GM21825 (cell line): ENCODE measurements at regions not wholly inside any gene's neighbourhood (a gene's known extent, or its start where the extent isn't known, plus 50 kb on each side); places are given as distances from the start of the nearest gene placed in this dataset.

ENCODE experiments used
- ATAC-seq: cut with Tn5 transposase; IDR thresholded peaks from one replicate; pipeline ENCODE4 v1.9.1; 2021; ENCODE audit warnings: mild to moderate bottlenecking, moderate library complexity; ENCODE audit not compliant: unreplicated experiment

DNA sequence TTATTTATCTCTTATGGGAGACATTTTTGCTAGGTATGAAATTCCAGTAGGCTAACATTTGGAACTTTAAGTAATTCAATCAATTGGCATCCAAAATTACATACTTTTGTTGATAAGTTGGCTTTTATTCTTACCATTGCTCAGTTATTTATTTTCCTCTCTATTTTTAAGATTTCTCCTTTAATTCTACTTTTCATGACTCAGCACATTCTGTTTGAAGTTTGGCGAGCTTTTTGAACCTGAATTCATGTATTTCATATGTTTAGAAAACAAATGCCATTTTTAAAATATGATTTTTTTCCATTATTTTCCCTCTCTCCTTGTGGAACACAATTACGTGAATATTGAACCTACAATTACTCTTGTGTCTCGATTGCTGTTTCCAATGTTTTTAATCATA, 2896.3 kb upstream of the PCDH20 start:
- no peak for ATAC-seq

DNA sequence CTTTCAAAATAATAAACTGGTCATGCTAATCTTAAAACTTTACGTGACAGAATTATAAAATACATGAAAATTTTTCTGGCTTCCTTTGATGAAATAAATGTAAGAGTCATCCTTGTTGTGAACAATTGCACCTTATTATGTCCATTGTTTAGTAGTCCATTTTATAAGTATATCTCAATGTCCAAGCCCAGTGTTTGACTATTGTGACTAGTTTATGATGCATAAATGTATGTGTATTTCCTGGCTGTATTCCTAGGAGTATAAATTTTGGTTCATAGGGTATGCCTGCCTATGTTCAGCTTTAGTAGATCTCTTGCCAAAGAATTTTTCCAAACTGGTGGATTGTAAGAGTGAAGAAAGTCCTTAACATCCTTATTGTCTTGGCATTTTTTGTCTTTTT, 2895.5 kb upstream of the PCDH20 start:
- ATAC-seq: no peak

DNA sequence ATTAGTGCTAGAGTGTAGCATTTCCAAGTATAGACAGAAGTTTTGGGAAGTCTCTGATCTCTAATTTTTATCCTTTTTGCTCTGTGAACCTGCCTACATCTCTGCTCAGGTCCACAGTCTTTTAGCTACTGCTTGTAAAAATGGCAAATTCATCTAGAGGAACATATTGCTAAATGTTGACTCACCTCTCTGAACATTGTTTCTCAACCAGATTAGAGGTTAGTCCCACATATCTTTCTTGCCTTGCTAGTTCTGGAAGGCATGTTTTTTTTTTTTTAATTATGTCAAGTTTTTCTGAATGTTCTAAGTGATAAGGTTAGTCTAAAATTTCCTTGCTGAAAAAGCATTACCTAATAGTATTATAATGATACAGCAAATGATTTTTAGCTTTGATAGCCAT, 2889.6 kb upstream of the PCDH20 start:
- ATAC-seq: no peak

DNA sequence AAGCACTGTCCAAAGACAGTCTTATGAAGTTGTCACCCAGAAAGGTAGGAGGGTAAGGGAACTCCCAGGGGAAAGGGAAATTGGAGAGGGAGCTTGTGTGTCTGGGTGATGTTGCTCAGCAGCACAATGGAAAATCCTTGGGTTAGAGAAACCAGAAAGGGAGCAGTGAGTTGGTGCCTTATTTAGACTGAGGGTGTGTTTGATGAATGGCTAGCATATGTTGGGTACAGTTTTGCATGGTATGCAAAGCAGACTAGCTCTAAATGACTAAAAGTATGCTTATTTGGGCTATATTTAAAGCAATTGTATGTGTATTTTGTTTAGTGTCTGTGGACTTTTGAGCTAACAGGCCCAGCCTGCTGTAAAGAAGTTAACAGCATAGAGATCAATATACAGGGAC, 2884.6 kb upstream of the PCDH20 start:
- ATAC-seq: no peak

DNA sequence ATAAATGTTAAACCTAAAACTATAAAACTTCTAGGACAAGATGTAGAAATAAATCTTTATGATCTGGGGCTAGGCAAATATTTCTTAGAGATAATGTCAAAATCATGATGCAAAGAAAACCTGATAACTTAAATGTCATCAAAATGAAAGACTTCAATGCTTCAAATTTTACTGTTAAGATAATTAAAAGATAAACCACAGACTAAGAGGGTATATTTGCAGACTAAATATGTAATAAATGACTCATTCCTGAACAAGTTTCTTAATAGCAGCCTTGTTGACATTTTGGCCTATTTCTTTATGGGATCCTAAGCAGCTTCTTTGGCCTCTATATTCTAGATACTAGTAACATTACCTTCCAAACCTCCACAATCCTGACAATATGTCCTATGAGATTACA, 2878.3 kb upstream of the PCDH20 start:
- no peak for ATAC-seq

DNA sequence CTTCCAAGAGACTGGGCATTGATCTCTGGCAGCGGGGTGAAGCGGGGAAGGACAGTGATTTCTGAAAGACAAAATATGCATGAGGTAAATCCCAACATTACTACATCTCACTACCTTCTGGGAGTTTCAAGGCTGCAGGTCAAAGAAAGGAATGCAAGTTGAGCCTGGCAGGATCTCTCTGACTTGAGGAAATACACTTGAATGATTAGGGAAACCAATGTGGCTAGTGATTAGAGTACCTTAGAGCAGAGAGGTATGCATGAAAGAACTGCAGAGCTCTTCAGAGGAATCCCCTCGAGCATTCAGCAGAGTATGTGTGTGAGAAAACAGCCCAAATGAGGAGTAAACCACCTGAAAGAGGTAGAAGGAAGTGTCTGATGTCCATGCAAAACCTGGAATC, 2874.1 kb upstream of the PCDH20 start:
- ATAC-seq: no peak

DNA sequence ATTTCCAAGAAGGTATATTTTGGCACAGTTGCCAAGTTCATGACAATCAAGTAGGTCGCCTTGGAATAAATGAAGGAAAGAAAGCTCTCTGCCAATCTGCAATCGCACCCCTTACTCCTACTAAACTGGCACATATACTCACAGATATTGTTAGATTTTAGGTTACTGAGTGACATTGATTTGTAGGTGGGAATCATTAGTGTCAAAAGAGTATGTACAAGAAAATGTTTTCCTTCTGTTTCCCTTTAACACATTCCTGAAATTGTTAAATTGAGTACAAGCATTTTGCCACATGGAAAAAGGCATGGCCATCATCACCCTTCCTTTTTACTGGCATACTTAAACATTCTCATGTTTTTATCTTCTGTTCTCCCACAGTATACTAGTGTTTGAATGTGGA, 2868.3 kb upstream of the PCDH20 start:
- no peak for ATAC-seq

DNA sequence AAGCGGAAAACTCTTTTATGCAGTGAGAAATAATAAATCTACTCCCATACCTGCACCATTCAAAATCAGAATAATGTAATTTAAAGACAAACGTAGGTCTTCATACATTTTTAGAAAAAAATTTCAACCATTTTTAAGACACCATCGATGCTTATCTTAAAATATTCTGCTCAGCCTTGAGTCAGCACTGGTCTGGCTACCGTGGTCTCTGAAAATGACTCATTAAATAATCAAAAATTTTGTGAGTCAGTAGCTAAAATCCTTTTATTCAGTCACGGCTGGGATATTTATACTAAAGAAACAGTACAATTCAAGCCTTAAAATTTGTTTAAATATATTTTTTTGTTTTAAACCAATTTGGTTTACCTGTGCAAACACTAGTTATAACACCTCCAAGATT, 2862.8 kb upstream of the PCDH20 start:
- no peak for ATAC-seq

DNA sequence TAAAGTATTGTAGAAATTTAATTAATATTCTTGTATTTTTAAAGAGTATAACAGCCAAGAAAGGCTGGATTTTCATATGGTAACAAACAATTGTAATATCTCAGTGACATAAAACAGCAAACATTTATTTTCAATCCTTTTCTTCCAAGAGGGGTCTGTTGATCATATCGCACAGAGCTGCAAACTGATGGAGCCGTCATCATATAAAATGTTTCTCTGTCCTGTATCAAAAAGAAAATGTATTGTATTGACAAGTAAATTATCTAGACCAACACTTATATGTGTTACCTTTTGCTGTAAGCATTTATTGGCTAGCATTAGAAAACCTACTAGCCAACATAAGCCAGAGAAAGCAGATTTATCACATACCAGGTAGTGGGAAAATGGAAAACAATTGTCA, 2861.4 kb upstream of the PCDH20 start:
- ATAC-seq: no peak

DNA sequence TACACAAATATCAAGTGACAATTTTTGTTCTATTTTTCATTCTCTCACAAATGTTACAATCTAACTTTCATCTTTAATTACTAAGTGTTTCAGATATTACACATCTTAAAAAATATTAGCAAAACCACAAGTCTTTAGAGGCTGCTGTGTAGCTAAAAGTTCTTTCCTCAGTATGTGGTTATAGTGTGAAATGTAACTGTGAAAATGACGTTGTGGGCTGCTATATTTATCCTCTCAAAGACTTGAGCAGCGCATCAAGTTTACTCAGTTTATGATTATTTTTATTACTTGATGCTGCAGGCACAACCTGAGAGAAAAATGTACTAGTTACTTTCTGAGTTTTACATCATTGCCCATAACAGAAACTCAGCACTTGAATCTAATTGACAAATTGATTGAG, 2860.6 kb upstream of the PCDH20 start:
- no peak for ATAC-seq

DNA sequence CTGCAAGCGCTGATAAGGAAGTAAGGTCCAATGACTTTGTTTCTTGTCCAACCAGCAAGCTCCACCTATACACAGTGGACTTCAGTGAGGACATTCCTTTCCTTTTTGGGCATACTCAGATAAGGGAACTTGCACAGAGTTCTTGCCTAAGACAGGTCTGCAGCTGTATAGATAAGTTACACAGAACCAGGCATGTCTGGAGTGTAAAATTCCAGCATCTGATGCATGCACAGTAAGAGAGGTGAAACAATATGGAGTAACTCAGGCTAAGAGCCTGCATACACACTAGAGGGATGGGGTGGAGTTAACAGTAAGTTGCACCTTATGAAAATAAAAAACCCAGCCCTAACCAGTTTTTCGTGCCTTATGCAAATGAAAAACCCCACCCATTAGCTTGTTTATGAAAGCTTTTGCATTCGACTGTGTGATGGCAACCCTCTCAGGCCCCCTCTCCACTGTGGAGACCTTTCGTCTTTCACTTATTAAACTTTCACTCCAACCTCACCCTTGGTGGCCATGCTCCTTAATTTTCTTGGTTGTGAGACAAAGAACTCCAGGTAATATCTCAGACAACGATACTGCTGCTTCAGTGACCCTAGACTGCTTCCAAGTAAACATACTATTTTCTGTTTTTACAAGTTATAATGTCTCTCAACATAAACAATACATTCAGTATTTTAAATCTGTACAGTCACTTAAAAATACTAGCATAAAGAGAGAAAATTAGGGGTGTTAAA, 2859.0 kb upstream of the PCDH20 start:
- no peak for ATAC-seq

DNA sequence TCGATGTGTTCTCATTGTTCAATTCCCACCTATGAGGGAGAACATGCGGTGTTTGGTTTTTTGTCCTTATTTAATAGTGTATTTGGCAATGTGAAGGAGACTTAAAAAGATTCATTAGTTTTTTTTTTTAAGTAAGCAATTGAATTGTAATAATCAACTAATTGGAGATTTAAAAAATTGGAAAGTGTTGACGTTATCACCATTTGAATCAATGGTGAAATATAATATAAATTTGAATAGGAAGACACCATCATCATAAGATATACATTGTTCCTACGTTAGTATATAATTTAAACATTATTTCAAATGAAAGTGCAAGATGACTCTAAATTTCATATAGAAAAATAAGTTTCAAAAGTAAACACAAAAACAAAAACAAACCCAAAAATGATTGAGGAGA, 2858.1 kb upstream of the PCDH20 start:
- no peak for ATAC-seq

DNA sequence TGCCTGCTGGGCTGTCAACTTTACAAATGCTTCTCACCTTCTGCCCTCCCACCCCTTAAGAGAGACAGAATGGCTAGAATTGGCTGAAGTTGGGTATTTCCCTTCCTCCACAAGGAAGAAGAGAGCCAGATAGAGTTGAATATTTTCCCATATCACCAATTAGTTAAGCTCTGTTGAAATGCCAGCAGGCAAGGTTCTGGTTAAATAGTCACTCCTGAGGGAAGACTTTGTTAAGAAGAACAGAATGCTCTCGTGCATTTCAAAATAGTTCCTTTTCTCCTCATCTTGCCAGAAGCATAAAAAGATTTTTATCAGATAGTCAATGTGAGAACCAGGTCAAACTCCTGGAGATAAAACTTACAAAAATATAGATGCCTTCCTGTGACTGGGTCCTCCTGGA, 2857.0 kb upstream of the PCDH20 start:
- no peak for ATAC-seq

DNA sequence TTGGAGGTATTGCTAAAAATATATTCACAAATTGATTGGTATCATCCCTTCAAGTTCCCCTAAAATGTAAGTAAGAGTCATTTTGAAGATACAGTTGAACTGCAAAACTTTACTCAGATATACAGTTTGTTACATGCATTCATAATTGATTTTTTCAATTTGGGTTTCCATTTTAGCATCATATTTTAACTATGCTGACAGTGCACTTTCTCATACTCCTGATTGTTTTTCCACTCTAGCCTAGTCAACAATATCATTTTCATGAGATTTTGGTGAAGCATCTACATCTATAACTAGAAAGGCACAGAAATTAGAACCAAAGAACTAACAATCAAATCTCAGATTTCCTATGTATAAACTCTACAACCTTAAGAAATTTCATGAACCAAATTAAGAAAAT, 2850.4 kb upstream of the PCDH20 start:
- no peak for ATAC-seq

DNA sequence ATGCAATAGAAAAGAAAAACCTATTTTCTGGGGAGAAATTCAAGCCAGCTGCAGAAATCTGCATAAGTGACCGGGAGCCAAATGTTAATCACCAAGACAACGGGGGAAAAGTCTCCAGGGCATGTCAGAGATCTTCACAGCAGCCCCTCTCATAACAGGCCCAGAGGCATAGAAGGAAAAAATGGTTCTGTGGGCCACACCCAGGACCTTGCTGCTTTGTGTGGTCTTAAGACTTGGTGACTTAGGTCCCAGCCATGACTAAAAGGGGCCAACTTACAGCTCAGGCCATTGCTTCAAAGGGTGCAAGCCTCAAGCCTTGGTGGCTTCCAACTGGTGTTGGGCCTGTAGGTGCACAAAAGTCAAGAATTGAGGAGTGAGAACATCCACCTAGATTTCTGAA, 2847.6 kb upstream of the PCDH20 start:
- ATAC-seq: no peak

DNA sequence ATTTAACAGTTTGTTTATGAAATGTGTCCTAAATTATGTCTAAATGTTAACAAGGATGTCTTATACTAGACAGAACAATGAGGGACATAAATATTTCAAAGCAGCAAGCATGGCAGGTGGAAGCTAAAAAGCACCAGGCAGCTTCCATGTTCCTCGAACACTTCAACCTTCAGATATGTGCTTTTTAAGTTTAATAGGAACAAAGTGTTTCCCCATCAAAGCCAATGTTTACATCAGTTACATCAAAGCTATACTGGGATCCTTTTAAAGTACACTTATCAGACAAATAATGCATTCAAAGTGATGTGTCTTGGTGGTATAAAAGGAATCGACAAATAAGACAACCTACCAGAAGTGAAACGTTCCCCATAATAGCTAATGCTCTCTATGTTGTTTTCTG, 2841.1 kb upstream of the PCDH20 start:
- ATAC-seq: no peak

DNA sequence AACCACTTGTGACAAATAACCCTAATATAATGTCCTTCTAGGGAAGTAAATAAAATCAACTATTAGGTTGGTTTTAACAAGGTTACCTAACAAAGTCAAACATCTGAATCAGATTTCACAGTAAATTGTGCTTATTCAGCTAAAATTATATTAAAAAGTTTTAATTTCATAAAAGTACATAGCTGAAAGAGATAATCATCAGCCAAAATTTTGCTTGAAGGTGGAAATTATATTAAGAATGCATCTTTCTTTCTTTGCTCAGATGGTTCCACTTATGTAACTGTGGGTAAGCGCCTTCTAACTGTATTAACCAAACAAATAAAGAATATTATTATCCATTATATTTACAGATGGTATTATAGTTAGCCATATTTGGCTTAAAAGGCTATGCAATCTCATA, 2840.3 kb upstream of the PCDH20 start:
- no peak for ATAC-seq

DNA sequence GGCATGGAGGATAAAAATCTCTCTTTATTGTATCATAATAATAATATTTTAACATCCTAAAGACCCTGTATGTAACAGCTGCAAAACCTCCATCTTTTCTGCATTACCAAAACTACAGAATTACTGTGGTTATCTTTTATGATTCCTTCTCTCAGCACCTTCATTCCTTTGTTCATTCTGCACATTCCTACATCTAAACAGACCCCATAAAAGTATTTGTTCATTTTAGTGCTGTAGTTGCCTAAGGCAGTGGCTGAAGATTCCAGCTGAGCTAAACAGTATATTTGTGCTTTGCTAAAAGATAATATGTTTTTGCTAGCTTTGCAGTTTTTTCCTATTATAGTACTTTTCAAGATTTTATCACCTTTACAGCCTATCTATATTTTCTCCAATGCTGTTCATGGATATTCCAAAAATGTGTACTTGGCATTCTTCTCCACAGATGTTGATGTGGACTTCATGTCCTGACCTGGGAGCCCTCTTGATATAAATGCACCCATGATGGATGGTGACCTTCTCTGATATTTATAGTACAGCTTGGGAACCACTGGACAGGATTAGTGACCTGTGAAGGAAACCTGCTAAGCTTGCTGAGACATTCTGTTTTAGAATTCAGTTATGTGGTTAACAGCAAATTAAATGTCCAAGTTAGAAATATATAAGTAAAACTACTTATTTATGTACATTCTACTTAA, 2832.9 kb upstream of the PCDH20 start:
- no peak for ATAC-seq

DNA sequence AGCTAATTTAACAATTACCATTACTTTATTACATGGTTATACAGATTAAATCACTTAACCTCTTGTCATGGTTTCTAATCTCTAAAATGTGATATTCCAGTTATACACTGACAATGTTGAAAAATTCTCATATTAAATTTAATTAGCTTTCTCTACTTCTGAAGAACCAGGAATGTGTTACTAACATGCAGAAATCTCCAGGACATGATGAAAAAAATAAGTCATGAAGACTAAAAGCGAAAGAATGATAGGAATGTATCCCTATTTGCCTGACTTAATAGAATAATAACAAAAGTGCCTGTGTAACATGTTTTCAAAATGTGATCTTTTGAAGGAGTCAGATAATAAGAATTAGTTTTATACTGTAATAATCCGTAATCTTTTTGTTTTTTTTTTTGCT, 2823.7 kb upstream of the PCDH20 start:
- no peak for ATAC-seq

DNA sequence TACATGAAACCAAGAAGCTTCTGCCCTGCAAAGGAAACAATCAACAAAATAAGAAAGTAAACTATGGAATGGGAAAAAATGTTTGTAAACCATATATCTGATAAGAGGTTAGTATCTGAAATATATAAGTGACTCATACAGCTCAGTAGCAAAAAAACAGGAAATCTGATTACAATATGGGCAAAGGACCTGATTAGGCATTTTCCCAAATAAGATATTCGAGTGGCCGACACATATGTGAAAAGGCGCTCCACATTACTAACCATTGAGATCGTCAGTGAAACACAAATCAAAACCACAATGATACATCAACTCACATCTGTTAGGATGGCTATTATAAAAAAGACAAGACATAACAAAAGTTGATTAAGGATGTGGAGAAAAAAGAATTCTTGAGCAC, 2818.6 kb upstream of the PCDH20 start:
- no peak for ATAC-seq

DNA sequence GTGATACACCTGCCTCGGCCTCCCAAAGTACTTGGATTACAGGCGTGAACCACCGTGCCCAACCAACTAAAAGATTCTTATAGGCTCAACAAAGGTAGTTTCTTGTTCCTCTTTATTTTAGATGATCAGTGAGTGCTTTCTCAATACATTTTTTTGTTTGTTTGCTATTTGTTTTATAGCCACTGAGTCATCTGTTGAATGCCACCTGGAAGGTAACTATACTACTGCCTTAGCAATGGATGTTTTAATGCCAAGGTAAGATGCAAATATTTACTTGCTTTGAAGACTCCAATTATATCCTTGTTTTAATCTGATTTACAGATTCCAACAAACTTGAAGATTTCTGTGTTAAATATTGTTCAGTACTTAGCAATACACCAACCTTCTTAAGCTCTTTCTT, 2807.4 kb upstream of the PCDH20 start:
- ATAC-seq: no peak

DNA sequence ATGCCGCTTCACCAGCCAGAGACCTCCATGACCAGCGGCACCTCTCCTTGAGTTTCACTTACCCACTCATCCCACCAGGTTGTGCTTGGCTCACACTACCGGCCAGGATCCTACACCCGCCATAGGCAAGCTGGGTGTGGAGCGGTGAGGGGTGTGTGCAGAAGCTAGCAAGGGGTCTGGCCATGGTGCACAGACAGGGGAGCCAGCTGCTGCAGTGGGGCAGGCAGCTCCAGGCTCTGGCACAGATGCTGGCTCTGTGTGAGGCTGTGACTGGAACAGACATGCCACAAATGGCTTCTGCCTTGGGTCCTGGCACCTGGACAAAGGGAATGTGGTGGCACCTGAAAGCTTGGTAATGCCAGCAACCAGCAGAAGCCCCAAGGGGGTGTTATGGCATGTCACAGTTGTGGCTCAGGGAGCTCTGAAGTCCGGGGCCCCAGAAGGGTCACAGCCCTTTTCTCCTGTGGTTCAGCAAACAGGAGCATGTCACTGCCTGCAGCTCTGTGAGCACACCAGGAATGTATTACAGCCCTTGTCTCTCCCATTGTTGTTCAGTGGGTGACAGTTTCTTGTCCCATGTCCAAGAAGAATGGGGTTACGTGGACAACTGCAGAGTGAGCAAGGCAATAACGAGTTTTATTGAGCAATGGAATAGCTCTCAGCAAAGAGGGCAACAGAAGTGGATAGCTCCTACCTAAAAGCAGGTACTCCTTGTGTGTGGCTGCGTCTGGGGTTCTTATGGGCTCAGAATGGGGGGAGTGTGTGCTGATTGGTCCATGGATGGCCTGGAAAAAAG, 2791.0 kb upstream of the PCDH20 start:
- no peak for ATAC-seq
